DND-41 (cell line): ENCODE measurements at regions not wholly inside any gene's neighbourhood (a gene's known extent, or its start where the extent isn't known, plus 50 kb on each side); places are given as distances from the start of the nearest gene placed in this dataset.

Experiments
- ATAC-seq: fragments of 200-7000 bp; cut with Tn5 transposase; 3 replicates; pipeline ENCODE4 v1.9.1; 2021; ENCODE audit warnings: low read depth; ENCODE audit not compliant: insufficient read depth
- DNase-seq: peaks from one replicate; pipeline ENCODE4 v3.0.0-alpha.2; 2020
- H2AFZ ChIP-seq: 2 replicates; pipeline ENCODE4 v1.6.0; 2012; ENCODE audit warnings: low read depth, low read length
- H3K27ac ChIP-seq: 2 replicates; pipeline ENCODE4 v1.5.1; 2012; ENCODE audit warnings: low read length, inconsistent platforms
- H3K27me3 ChIP-seq: fragments of 200-600 bp; sonication (generic); 2 replicates; pipeline ENCODE4 v1.6.0; 2012; ENCODE audit warnings: low read length, mild to moderate bottlenecking, inconsistent platforms; ENCODE audit not compliant: insufficient read depth, poor library complexity
- H3K36me3 ChIP-seq: 2 replicates; pipeline ENCODE4 v1.5.1; 2012; ENCODE audit warnings: low read length, inconsistent platforms; ENCODE audit not compliant: insufficient read depth
- H3K4me1 ChIP-seq: 2 replicates; pipeline ENCODE4 v1.5.1; 2012; ENCODE audit warnings: mild to moderate bottlenecking, low read length; ENCODE audit not compliant: insufficient read depth
- H3K4me2 ChIP-seq: 2 replicates; pipeline ENCODE4 v1.6.0; 2012; ENCODE audit warnings: mild to moderate bottlenecking, moderate library complexity, low read length, inconsistent platforms; ENCODE audit not compliant: insufficient read depth
- H3K4me3 ChIP-seq, 2 experiments: fragments of 200-600 bp in 1 of 2; shearing (Covaris generic) in 1 of 2; 2 replicates each; pipeline ENCODE4 v1.5.1; 2012 to 2016; ENCODE audit warnings: inconsistent platforms in 2 of 2, low read length in 2 of 2, mild to moderate bottlenecking in 2 of 2, low read depth in 1 of 2, moderate library complexity in 1 of 2
- H3K79me2 ChIP-seq: 2 replicates; pipeline ENCODE4 v1.6.0; 2012; ENCODE audit warnings: low read length, inconsistent platforms; ENCODE audit not compliant: insufficient read depth
- H3K9ac ChIP-seq: 2 replicates; pipeline ENCODE4 v1.6.0; 2012; ENCODE audit warnings: low read depth, mild to moderate bottlenecking, inconsistent platforms, low read length, moderate library complexity
- H3K9me3 ChIP-seq: 2 replicates; pipeline ENCODE4 v1.5.1; 2012; ENCODE audit warnings: low read length, moderate library complexity, mild to moderate bottlenecking, inconsistent platforms; ENCODE audit not compliant: insufficient read depth, severe bottlenecking
- H4K20me1 ChIP-seq: 2 replicates; pipeline ENCODE4 v1.6.0; 2012; ENCODE audit warnings: low read length; ENCODE audit not compliant: insufficient read depth
- CTCF ChIP-seq: IDR thresholded peaks from 2 replicates; pipeline ENCODE4 v1.5.1; 2012; ENCODE audit warnings: borderline replicate concordance, low read length, moderate library complexity, mild to moderate bottlenecking; ENCODE audit not compliant: poor library complexity, severe bottlenecking; ENCODE audit errors: extremely low read depth
- EZH2 ChIP-seq: IDR thresholded peaks from 3 replicates; pipeline ENCODE4 v1.6.1; 2012; ENCODE audit warnings: borderline replicate concordance, low read depth, mild to moderate bottlenecking, moderate library complexity, low read length, inconsistent platforms; ENCODE audit not compliant: severe bottlenecking

DNA sequence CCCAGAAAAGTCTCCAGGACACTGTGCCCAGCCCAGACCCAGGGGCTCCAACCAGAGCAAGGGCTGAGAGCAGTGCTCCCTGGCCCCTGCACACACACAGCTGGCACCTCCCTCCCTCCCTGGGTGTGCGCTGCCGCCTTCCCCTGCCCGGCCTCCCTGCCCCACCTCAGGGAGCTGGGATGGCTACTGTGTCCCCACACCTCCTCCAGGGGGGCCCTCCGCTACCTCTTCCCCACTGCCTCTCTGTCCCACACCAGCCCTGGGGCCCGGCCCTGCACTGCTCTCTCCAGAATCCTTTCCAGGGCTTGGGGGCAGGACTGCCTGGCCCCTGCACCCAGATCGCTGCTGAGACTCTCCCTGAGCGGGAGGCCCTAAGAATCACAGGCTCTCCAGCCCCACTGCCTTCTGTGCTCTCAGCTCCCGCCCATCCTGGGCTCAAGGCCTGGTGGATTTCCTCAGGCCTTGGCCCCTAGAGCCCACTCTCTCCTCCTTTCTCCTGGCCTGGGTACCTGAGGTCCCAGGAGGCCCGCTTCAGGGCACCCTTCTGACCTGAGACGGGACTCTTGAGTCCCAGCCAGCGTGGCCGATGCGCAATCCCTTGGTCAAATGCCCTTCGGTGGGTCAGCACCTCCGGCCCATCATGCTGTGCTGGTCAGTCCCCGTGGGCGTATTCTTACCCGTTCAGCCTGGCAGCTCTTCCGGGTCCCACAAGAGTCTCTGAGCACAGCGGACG, 276.8 kb upstream of the HDAC4 start:
- Histone ChIP-seq H3K4me3 (no peak overlapping the region), H3K4me2 (no peak overlapping the region), H4K20me1 (no peaks in the 10 kb centered on the region), H3K27me3 (no peaks in the 10 kb centered on the region), H3K27ac (no peak overlapping the region), H3K79me2 (no peaks in the 10 kb centered on the region), H2AFZ (no peak overlapping the region), H3K9ac (no peak overlapping the region), H3K36me3 (no peaks in the 10 kb centered on the region), H3K9me3 (no peaks in the 10 kb centered on the region), H3K4me1 (no peaks in the 10 kb centered on the region)
- 0 out of 3 replicates have a peak, but pooled peaks have one; percentile 25 for ATAC-seq
- TF ChIP-seq EZH2 (no peak), CTCF (no peak)
- DNase-seq, result no peak

DNA sequence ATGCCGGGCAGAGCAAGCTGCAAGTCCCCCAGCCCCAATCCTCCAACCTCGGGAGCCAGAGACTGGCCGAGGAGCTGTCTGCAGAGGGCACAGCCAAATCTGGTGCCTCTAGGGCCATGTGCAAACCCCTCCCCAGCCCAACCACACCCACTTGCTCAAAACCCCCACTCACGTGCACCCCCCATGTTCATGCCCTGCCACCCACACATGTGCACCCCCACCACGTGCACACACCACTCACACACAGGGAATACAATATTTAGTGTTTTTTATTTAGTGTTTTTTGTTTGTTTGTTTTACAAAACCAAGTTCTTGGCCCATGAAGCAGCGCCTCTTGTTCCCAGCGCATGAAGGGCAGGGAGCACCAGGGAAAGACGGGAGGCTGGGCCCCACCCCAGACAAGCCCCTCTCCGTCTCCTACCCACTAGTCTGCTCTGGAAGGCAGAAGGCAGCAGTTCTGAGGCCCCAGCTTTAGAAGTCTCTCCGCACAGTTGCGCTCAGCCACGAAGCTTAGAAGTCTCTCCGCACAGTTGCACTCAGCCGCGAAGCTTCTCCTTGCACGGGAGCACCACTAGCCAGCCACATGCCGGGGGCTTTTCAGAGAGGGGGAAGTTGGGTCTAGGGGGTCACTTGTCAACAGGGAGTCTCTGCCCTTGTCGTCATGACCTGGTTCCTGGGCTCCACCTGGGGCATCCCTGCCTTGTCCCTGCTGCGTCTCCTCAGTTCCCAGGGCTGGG, 276.1 kb upstream of the HDAC4 start:
- Histone ChIP-seq H2AFZ (no peak overlapping the region), H3K9ac (no peak overlapping the region), H3K9me3 (no peaks in the 10 kb centered on the region), H3K79me2 (no peaks in the 10 kb centered on the region), H3K36me3 (no peaks in the 10 kb centered on the region), H3K27ac (no peak overlapping the region), H3K27me3 (no peaks in the 10 kb centered on the region), H3K4me2 (no peak overlapping the region), H4K20me1 (no peaks in the 10 kb centered on the region), H3K4me1 (no peaks in the 10 kb centered on the region), H3K4me3 (no peak overlapping the region)
- 0 out of 3 replicates have a peak, but pooled peaks have one; percentile 31 for ATAC-seq
- DNase-seq, result no peak
- no peak for TF ChIP-seq EZH2
- no peak for TF ChIP-seq CTCF

DNA sequence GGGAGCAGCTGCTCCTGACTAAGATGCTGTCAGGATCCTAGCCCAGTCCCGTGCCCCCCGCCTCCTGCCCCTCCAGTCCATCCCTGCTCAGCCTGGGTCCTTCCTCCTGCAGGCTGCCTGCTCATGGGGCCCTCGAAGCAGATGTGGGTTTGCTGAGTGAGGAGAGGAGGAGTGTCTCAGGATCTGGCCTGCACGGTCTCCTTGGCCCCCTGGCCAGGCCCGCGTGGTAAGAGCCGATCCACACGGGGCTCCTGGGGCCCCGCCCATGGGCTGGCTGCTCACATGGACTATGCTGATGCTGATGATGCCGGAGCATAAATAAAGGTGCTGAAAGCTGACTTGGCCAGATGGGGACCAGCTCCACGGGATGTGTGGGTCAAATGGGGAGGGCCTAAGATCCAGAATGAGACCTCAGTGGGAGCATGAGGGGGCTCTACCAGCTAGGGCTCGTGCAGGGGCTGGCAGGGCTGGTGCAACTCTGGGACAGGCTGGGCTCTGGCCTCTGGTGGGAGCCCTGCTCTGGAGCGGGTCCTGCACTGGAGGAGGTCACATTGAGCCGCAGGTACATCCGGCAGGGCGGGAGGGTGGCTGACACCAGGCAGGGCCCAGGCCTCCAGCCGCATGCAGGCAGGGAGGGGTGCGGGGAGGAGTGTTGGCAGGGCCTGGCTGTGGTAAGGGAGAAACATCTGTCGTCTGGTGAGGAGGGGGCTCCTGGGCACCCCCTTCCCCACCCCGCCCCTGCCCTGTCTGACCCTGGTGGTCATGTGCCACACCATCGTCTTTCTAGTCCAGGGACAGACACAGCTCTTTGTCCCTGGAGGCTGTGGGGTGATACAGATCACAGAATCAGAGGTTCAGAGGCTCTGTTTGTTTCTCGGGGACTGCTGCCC, 275.3 kb upstream of the HDAC4 start:
- no peak overlapping the region for H3K9ac ChIP-seq
- no peaks in the 10 kb centered on the region for H3K9me3 ChIP-seq
- H4K20me1 ChIP-seq, result no peaks in the 10 kb centered on the region
- H3K27me3 ChIP-seq, result no peaks in the 10 kb centered on the region
- no peak overlapping the region for H3K4me2 ChIP-seq
- no peak for ATAC-seq
- TF ChIP-seq CTCF (no peak), EZH2 (no peak)
- no peaks in the 10 kb centered on the region for H3K79me2 ChIP-seq
- H3K4me3 ChIP-seq, result no peak overlapping the region
- H3K36me3 ChIP-seq, result no peaks in the 10 kb centered on the region
- H2AFZ ChIP-seq, result no peak overlapping the region
- no peaks in the 10 kb centered on the region for H3K4me1 ChIP-seq
- peak overlapping the region; percentile 11; the same call in 1 of the 2 replicates for H3K27ac ChIP-seq
- DNase-seq, result no peak
